ENCODE measurements at regions not wholly inside any gene's neighbourhood (a gene's known extent, or its start where the extent isn't known, plus 50 kb on each side); places are given as distances from the start of the nearest gene placed in this dataset.

GRCh38 chr13:99778500-99778899 lies 193.1 kb downstream of the ZIC5 start:
- H3K27ac Mint-ChIP-seq, result peak overlapping the region; percentile 63
- peaks cover 6% of the 10 kb centered on the region for H3K36me3 Mint-ChIP-seq (ENCODE audit: low read depth)
- no peaks in the 10 kb centered on the region for H3K4me1 Mint-ChIP-seq
- no peak overlapping the region for H3K4me3 Mint-ChIP-seq
- no peak for DNase-seq
- TF ChIP-seq, protein P1, sequence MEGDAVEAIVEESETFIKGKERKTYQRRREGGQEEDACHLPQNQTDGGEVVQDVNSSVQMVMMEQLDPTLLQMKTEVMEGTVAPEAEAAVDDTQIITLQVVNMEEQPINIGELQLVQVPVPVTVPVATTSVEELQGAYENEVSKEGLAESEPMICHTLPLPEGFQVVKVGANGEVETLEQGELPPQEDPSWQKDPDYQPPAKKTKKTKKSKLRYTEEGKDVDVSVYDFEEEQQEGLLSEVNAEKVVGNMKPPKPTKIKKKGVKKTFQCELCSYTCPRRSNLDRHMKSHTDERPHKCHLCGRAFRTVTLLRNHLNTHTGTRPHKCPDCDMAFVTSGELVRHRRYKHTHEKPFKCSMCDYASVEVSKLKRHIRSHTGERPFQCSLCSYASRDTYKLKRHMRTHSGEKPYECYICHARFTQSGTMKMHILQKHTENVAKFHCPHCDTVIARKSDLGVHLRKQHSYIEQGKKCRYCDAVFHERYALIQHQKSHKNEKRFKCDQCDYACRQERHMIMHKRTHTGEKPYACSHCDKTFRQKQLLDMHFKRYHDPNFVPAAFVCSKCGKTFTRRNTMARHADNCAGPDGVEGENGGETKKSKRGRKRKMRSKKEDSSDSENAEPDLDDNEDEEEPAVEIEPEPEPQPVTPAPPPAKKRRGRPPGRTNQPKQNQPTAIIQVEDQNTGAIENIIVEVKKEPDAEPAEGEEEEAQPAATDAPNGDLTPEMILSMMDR (IDR thresholded peaks at IDR 0.05), result no peak
- peaks cover 3% of the 10 kb centered on the region for H3K27me3 Mint-ChIP-seq (ENCODE audit: low read depth, poor library complexity)
- H3K9me3 Mint-ChIP-seq, result peaks cover 20% of the 10 kb centered on the region

GRCh38 chr13:99777873-99778272 lies 193.7 kb downstream of the ZIC5 start:
- DNase-seq, result no peak
- Mint-ChIP-seq H3K4me1 (no peaks in the 10 kb centered on the region), H3K4me3 (no peak overlapping the region), H3K36me3 (ENCODE audit: low read depth) (peaks cover 5% of the 10 kb centered on the region), H3K9me3 (peaks cover 15% of the 10 kb centered on the region), H3K27me3 (ENCODE audit: low read depth, poor library complexity) (peaks cover 3% of the 10 kb centered on the region), H3K27ac (peak overlapping the region; percentile 65)
- TF ChIP-seq, protein P1 (IDR thresholded peaks at IDR 0.05), result no peak

GRCh38 chr13:99774644-99775043 lies 196.9 kb downstream of the ZIC5 start:
- TF ChIP-seq, protein P1 (IDR thresholded peaks at IDR 0.05), result no peak
- Mint-ChIP-seq H3K27ac (no peak overlapping the region), H3K27me3 (ENCODE audit: low read depth, poor library complexity) (peaks cover 9% of the 10 kb centered on the region), H3K4me3 (no peak overlapping the region), H3K36me3 (ENCODE audit: low read depth) (no peaks in the 10 kb centered on the region), H3K9me3 (peaks cover 2% of the 10 kb centered on the region), H3K4me1 (no peaks in the 10 kb centered on the region)
- DNase-seq, result no peak

GRCh38 chr13:99768986-99769385 lies 202.6 kb downstream of the ZIC5 start:
- no peak overlapping the region for H3K4me3 Mint-ChIP-seq
- TF ChIP-seq, protein P1 (IDR thresholded peaks at IDR 0.05), result no peak
- H3K27ac Mint-ChIP-seq, result no peak overlapping the region
- peaks cover 16% of the 10 kb centered on the region for H3K27me3 Mint-ChIP-seq (ENCODE audit: low read depth, poor library complexity)
- peaks cover 31% of the 10 kb centered on the region for H3K36me3 Mint-ChIP-seq (ENCODE audit: low read depth)
- H3K9me3 Mint-ChIP-seq, result peaks cover 49% of the 10 kb centered on the region
- H3K4me1 Mint-ChIP-seq, result no peaks in the 10 kb centered on the region
- no peak for DNase-seq

- H3K4me1 Mint-ChIP-seq, result no peaks in the 10 kb centered on the region
- H3K27ac Mint-ChIP-seq, result no peak overlapping the region
- peaks cover 73% of the 10 kb centered on the region for H3K9me3 Mint-ChIP-seq
- H3K4me3 Mint-ChIP-seq, result no peak overlapping the region
- no peak for DNase-seq
- H3K27me3 Mint-ChIP-seq (ENCODE audit: low read depth, poor library complexity), result peaks cover 17% of the 10 kb centered on the region
- TF ChIP-seq, protein P1 (IDR thresholded peaks at IDR 0.05), result no peak
- H3K36me3 Mint-ChIP-seq (ENCODE audit: low read depth), result peaks cover 54% of the 10 kb centered on the region
These were observed 204.9 kb downstream of the ZIC5 start for GRCh38 chr13:99766641-99767045.

- H3K27ac Mint-ChIP-seq, result no peak overlapping the region
- H3K4me3 Mint-ChIP-seq, result no peak overlapping the region
- peaks cover 14% of the 10 kb centered on the region for H3K27me3 Mint-ChIP-seq (ENCODE audit: low read depth, poor library complexity)
- no peaks in the 10 kb centered on the region for H3K4me1 Mint-ChIP-seq
- TF ChIP-seq, protein P1 (IDR thresholded peaks at IDR 0.05), result no peak
- peaks cover 59% of the 10 kb centered on the region for H3K36me3 Mint-ChIP-seq (ENCODE audit: low read depth)
- no peak for DNase-seq
- peaks cover 81% of the 10 kb centered on the region for H3K9me3 Mint-ChIP-seq
These were observed 205.7 kb downstream of the ZIC5 start for GRCh38 chr13:99765869-99766268.
